GM12891 (cell line): ENCODE measurements at regions not wholly inside any gene's neighbourhood (a gene's known extent, or its start where the extent isn't known, plus 50 kb on each side); places are given as distances from the start of the nearest gene placed in this dataset.

ENCODE experiments used
- DNase-seq: peaks from one replicate; pipeline ENCODE4 v3.0.0; 2011; ENCODE audit warnings: low spot score; ENCODE audit not compliant: insufficient read length
- FAIRE-seq: peaks from 2 replicates; lab custom pipeline; 2011; peaks lifted over from hg19 to GRCh38; lab: Jason Lieb, UNC
- PAX5 ChIP-seq: IDR thresholded peaks from 2 replicates; pipeline ENCODE4 v1.6.1; 2011; ENCODE audit warnings: low read length, moderate library complexity, mild to moderate bottlenecking; ENCODE audit not compliant: insufficient read depth, severe bottlenecking
- POLR2A ChIP-seq: IDR thresholded peaks from 2 replicates; pipeline ENCODE4 v1.6.1; 2011; ENCODE audit warnings: low read depth, low read length, control low read depth
- POLR2AphosphoS5 ChIP-seq: IDR thresholded peaks from 2 replicates; pipeline ENCODE4 v1.6.1; 2011; ENCODE audit warnings: low read depth, low read length, control low read depth
- POU2F2 ChIP-seq: IDR thresholded peaks from 2 replicates; pipeline ENCODE4 v1.6.1; 2011; ENCODE audit warnings: low read depth, mild to moderate bottlenecking, control low read depth, low read length, moderate library complexity
- SPI1 ChIP-seq: IDR thresholded peaks from 2 replicates; pipeline ENCODE4 v1.6.1; 2011; ENCODE audit warnings: low read depth, low read length, control low read depth
- TAF1 ChIP-seq: IDR thresholded peaks from 2 replicates; pipeline ENCODE4 v1.6.1; 2011; ENCODE audit warnings: low read depth, low read length, control low read depth

DNA sequence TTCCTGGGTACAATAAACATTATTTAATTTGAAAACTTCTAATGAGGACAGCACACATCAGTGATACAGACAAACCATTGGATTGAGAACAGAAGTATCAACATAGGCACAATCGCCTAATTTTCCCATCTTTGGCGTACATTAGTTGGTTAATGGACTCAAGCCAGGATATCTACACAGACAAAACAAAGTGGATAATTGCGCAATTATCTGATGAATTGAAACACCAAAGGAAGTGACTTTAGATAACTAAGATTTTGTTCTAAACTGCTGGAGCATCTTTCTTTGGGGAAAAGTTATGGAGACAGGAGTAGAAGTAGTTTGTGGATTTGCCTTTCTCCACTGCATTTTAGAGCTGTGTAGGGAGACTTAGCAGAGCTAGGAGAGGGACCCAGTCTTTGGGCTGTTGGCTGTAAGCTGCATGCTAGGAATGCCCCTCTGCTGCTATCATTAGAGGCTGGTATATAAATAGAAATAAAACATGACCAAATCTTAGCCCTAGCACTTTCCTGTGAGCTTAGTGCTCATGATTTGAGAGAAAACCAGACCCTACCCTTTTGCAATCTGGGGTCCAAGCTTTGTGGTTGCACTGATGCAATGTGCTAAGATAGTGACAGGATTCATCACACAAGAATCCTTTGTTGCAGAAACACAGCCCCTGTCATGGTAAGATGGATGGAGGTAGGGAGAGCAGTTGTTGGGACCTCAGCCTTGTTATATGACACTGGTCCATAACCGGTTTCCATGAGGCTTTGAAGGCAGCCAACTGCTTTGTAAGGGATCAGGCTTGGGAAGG is 264.5 kb upstream of the PIK3C3 start:
- no peak for DNase-seq
- no peak for FAIRE-seq
- TF ChIP-seq PAX5 (no peak), POLR2AphosphoS5 (no peak), POLR2A (no peak), POU2F2 (no peak), SPI1 (no peak), TAF1 (no peak)

DNA sequence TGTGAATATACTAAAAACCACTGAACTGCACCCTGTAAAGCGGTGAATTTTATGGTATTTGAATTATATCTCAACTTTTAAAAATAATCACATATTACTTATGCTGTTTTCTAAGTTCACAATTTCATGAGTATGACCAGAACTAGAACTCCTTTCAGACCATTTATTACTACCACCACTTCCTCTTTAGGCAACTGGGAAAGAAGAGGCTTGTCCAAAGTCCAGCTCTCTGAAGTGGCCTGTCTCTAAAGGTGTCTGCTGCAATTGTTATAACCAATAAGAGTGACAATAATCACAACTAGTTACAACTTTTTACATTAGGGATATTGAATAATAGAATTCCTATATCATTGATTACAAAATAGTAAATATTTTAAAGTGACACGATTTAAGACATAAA is 267.9 kb upstream of the PIK3C3 start:
- TF ChIP-seq SPI1 (no peak), POU2F2 (no peak), TAF1 (no peak), POLR2A (no peak), POLR2AphosphoS5 (no peak), PAX5 (no peak)
- DNase-seq: no peak
- FAIRE-seq: no peak

DNA sequence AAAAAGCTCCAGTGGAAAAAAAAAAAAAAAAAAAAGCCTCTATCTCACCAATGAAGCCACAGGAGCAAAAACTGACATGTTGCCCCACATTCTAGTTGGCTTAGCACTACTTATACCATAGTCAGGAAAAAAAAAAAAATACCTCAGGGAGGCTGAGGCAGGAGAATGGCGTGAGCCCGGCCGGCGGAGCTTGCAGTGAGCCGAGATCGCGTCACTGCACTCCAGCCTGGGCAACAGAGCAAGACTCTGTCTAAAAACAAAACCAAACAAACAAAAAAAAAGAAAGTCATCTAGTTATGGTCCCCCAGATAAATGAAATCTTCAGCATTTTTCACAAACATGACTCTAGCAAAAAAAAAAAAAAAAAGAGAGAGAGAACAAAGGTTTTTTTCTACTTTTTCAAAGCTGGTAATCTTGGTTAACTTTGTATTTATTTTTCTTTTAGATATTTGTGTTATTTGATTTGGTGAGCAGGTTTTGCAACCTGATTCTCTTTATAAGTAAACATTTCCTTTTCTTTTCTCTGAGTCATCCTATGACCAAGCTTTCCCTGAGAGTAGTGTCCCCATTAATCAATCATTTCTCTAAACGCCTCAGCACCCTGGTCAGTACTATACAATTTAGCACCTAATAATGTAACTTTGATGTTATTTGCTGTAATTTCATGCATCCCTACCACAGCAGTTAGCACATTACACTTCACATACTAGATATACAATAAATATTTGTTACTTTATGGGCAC is 273.7 kb upstream of the PIK3C3 start:
- TF ChIP-seq POLR2AphosphoS5: no peak
- no peak for TF ChIP-seq POLR2A
- no peak for TF ChIP-seq PAX5
- no peak for TF ChIP-seq POU2F2
- no peak for TF ChIP-seq TAF1
- TF ChIP-seq SPI1: no peak
- no peak for DNase-seq
- no peak for FAIRE-seq

DNA sequence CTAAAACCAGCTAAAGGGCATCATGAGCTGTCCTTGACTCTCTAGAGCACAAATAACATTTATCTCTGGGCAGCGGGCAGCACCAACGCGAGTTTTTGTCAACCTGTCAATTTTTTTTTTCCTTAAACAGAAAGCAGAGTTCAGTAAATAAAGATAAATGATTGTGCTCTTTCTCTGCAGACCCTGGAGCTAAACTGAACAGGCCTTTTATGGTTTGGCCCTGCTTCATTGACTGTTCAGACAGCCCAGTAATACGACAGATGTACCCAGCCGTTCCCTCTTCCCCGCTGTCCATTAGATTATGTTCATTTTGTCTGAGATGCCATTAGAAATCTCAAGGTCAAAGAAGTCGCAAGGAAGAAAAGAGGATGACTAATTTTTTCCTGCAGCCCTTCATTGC is 280.5 kb upstream of the PIK3C3 start:
- TF ChIP-seq POLR2A: no peak
- no peak for TF ChIP-seq PAX5
- TF ChIP-seq TAF1: no peak
- no peak for TF ChIP-seq SPI1
- TF ChIP-seq POLR2AphosphoS5: no peak
- no peak for TF ChIP-seq POU2F2
- FAIRE-seq: no peak

DNA sequence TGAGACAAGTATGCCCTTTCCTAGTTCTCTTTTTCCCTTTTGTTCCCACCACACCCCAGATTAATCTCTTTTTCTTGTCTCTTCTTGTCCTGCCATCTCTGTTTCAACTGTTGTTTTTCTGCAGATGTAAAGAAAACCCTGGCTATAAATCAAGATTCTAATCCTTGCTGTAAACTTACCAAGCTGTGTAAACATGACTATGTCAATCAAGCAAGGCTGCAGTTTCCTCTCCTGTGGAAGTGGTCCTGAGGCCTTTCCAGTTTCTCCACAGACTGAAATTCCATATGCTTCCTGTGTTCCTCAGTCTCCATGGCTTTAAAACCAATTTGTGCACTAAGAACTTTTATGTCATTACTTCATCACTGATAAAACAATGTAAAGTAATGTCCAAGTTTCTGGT is 288.8 kb upstream of the PIK3C3 start:
- no peak for FAIRE-seq
- no peak for TF ChIP-seq PAX5
- TF ChIP-seq POLR2AphosphoS5: no peak
- no peak for TF ChIP-seq SPI1
- TF ChIP-seq TAF1: no peak
- TF ChIP-seq POLR2A: no peak
- no peak for TF ChIP-seq POU2F2
- no peak for DNase-seq

More for the DNA sequence above, 280.5 kb upstream of the PIK3C3 start:
- no peak for DNase-seq

DNA sequence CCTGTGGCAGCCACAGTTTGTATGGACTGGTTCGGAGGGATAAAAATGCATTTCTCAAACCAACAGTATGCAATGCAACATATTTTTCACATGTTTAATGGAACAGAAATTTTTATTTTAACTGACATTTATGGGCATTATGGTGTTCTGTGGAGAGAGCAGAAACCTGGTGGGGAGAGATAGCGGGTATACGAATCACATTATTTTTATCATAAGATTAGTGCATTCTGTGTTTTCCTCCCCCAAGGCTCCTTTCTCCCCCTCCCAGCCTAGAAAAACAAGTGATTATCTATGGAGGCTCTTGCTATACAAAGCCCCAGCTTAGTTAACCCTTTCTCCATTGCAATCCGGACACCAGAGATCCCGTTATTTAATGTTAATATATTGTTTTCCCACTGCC is 289.8 kb upstream of the PIK3C3 start:
- no peak for TF ChIP-seq PAX5
- TF ChIP-seq SPI1: no peak
- no peak for TF ChIP-seq POLR2AphosphoS5
- no peak for TF ChIP-seq TAF1
- no peak for TF ChIP-seq POLR2A
- TF ChIP-seq POU2F2: no peak
- DNase-seq (no peak), FAIRE-seq (no peak)

DNA sequence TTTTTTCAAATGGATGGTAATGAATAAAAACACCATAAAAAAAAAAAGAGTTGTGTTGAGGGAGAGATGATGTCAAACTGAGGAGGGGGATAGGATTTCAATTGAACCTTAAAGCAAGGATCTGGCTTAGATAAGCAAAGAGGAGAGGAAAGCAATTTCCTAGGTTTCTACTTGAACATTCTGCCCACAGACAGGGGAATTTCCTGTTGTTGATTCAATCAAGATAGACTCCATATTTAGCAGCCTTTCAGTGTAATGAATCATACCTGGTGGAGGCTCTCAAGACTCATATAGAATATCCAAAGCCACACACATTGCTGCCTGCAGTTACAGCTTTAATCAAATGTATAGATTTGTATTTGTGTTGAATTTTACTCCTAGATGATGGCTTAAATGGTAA is 294.4 kb upstream of the PIK3C3 start:
- TF ChIP-seq SPI1 (no peak), PAX5 (no peak), POU2F2 (no peak), TAF1 (no peak), POLR2A (no peak), POLR2AphosphoS5 (no peak)
- DNase-seq: no peak
- FAIRE-seq: no peak

DNA sequence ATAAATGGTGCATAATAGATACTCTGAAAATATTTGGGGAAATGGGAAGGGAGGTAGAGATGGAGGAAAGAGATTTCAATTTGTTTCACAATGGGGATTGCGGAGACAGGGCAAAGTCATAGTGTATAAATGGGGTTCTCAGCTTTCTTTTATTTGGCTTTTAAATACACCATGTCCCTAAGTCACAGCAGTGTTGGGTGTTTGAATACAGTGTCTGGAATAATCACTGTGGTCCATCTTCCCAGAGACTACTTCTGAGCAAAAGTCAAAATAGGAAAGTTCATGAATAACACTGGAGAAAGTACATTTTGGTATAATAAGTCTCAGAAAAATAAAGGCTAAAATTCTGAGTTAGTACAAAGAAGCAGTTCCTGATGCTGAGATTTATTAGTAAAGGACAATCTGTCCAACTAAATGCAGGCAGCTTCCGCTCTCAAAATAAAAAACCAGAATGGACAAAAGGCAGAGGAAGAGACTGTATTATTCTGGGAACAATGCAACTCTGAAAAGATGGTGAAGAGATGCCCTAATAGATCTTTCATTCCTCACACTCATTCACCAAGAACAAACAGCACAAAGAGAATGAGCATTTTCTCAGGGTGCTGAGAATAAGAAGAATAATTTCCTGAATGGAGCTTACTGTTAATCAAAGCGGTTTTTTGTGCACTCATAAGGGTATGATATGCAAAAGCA is 295.4 kb upstream of the PIK3C3 start:
- TF ChIP-seq POLR2A (no peak), TAF1 (no peak), POU2F2 (no peak), SPI1 (no peak), POLR2AphosphoS5 (no peak), PAX5 (no peak)

More for the DNA sequence above, 295.4 kb upstream of the PIK3C3 start:
- no peak for DNase-seq
- FAIRE-seq: no peak
